ENCODE measurements at regions not wholly inside any gene's neighbourhood (a gene's known extent, or its start where the extent isn't known, plus 50 kb on each side); places are given as distances from the start of the nearest gene placed in this dataset.
"Not testable (repeated sequence)": the region's sequence is repeated elsewhere in the genome, so short reads cannot be mapped to it uniquely, and the experiment has no call there.

DNA sequence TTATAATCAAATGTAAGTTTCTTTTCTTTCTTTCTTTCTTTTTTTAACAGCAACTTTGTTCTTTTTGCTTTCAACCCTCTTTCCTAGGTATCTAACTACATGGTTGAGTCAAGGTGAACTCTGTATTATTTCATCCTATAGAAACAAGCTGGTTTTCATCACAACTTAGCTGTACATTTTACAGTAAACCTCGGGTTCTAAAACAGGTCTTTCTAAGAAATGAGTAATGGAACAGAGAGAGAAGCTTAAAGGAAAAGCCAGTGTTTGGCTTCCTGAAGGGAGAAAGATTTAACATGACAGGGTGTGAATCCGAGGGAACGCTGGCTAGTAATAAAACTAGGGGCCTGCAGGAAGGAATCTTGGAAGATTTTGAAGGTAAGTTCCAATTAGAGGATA is 143.4 kb upstream of the ITGB1 start:
- no peak for DNase-seq (ENCODE audit: low read depth)

- no peak for DNase-seq (ENCODE audit: low read depth)
These were observed 142.9 kb upstream of the ITGB1 start for GRCh38 chr10:33100781-33101391.

DNA sequence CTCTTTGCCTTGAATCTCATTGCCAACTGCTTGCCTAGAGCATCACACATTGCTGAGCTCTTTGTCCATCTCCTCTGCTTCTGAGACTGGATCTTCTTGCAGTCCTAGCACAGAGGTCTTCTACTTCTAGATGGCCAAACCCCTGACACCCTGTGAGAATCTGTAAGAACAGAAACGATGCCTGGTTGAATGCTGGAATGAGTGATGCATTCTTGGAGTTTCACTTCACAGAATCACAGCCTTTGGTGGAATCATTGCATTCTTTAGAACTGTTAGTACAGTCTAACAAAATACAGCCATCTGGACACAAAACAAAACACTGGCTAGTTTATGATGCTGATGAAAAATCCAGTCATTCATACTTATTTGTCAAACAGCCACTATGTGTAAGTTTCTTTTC is 141.7 kb upstream of the ITGB1 start:
- DNase-seq (ENCODE audit: low read depth): no peak

DNA sequence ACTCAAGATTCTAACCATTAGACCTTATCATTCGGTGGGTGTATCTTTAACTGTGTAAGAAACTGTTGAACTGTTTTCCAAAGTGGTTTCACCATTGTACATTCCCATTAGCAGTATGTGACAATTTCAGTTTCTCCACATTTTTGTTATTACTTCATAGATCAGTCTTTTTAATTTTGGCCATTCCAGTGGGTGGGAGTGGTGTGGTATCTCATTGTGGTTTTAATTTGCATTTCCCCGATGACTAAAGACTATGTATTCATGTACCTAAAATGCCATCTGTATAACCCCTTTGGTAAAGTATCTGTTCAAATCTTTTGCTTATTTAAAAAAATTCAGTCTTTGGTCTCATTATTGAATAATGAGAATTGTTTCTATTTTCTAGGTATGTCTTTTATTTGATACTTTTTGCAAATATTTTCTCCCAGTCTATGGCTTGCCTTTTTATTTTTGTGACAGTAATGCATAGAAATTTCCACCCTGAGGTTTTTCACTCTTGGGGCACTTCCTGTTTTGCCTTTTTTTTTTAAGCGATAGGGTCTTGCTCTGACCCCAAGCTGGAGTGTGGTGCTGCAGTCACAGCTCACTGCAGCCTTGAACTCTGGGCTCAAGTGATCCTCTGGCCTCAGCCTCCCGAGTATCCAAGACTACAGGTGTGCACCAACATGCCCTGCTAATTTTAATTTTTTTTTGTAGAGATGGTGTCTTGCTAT is 141.1 kb upstream of the ITGB1 start:
- no peak for DNase-seq (ENCODE audit: low read depth)

- no peak for DNase-seq (ENCODE audit: low read depth)
These were observed 138.1 kb upstream of the ITGB1 start for GRCh38 chr10:33095867-33096815.

- no peak for DNase-seq (ENCODE audit: low read depth)
These were observed 136.4 kb upstream of the ITGB1 start for GRCh38 chr10:33094263-33095051.

DNA sequence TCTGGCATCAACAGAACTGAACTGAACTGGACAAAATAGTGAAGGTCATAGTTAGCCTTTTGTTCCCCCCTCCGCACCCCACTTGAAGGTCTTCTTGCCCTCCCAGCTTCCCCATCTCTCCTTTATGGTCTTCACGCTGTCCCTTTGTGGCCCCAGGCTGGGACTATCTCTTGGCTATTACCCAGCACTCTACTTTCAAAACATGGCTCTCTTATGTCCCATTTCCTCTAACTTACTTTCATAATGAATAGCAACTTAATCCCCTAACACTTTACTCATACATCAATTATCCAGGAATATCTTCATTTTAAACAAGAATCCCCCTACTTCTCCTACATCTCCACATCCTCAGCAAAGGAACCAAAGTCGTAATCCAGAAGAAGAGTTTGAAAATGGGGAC is 135.3 kb upstream of the ITGB1 start:
- DNase-seq (ENCODE audit: low read depth): no peak

GRCh38 chr10:33092596-33092995 is 134.6 kb upstream of the ITGB1 start:
- no peak for DNase-seq (ENCODE audit: low read depth)

DNA sequence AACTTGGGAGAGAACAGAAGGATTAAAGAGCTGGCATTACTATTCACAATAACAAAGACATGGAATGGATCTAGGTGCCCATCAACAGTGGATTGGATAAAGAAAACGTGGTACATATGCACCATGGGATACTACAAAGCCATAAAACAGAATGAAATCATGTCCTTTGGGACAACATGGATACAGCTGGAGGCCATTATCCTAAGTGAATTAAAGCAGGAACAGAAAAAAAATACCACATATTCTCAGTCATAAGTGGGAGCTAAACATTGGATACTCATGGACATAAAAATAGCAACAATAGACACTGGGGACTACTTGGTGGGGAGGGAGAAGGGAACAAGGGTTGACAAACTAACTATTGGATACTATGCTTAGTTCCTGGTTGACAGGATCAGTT is 133.2 kb upstream of the ITGB1 start:
- DNase-seq (ENCODE audit: low read depth): no peak

- no peak for DNase-seq (ENCODE audit: low read depth)
These were observed 131.0 kb upstream of the ITGB1 start for GRCh38 chr10:33088990-33089389.

DNA sequence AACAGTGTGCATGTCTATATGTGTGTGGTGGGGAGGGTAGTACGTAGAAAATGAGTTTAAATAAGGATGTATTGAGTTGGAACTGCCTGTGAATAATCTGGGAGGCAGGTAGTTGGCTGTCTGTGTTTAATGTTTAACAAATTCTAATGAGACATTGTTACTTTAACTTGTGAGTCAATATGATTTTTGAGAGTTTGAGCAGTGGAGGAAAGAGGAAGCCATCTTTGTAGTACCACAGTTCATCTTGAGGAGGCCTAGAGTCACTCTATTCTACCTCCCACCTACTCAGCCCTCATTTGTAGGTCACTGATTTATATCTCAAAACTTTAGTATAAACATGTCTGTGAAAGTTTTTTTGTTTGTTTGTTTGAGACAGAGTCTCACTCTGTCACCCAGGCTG is 129.9 kb upstream of the ITGB1 start:
- no peak for DNase-seq (ENCODE audit: low read depth)

DNA sequence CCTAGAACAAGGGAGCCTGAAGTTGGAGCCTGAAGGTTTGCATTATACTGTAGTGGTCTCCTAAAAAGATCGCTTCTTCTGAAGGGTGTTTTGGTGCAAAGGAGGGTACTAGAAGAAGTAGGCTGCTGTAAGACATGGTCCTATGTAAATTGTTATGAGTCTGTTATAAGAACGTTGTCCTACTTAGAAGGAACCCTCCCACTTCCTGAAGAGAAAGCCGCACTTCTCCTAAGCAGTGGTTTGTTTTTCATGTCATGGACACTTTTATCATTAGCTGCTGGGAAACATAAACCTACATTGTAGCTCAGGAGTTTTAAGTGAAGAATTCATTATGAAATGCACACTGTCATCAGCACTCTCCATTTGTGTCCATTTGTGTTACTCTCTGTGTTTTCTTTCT is 129.1 kb upstream of the ITGB1 start:
- DNase-seq (ENCODE audit: low read depth): no peak

DNA sequence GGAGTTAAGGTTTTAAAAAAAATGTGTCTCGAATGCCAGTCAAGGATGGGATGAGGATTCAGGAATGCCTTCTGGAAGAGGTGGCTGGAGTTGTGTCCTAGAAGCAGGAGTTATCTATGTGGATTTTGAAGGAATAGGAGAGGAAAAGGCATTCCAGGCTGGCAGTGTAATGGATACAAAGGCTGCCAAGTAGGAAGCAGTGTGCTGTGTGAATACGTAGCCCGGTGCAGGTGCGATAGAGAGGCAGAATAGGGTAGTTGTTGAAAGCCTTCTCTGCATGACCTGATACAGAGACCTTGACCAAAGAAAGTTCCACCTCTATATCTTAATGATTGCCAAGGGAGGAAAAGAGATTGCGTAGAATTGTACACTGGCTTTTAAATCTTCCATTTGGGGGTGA is 128.1 kb upstream of the ITGB1 start:
- DNase-seq (ENCODE audit: low read depth): no peak

GRCh38 chr10:33085313-33085833 is 127.3 kb upstream of the ITGB1 start:
- no peak for DNase-seq (ENCODE audit: low read depth)

- DNase-seq (ENCODE audit: low read depth): no peak
These were observed 126.4 kb upstream of the ITGB1 start for GRCh38 chr10:33084453-33084852.

- no peak for DNase-seq (ENCODE audit: low read depth)
These were observed 124.4 kb upstream of the ITGB1 start for GRCh38 chr10:33082373-33082895.

- DNase-seq (ENCODE audit: low read depth): not testable (repeated sequence)
These were observed 122.4 kb upstream of the ITGB1 start for GRCh38 chr10:33080467-33080866.

DNA sequence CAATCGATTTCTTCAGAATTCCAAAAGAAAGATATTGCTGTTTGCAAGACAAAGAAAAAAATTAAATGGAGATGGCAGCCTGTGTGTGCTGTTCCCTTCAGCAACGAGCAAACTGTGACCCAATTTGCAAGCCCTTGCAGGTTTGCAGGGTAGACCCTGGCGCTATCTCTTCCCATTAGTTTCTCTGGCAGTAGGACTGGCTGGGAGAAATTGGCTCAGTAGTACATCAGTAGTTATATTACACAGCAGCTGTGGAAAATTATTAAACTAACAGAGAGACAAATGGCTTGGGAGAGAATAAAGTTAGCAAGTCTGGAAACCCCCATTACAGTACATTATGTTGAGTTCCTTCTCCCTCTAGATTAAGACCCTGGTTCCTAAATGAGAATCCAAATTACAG is 116.4 kb upstream of the ITGB1 start:
- no peak for DNase-seq (ENCODE audit: low read depth)

DNA sequence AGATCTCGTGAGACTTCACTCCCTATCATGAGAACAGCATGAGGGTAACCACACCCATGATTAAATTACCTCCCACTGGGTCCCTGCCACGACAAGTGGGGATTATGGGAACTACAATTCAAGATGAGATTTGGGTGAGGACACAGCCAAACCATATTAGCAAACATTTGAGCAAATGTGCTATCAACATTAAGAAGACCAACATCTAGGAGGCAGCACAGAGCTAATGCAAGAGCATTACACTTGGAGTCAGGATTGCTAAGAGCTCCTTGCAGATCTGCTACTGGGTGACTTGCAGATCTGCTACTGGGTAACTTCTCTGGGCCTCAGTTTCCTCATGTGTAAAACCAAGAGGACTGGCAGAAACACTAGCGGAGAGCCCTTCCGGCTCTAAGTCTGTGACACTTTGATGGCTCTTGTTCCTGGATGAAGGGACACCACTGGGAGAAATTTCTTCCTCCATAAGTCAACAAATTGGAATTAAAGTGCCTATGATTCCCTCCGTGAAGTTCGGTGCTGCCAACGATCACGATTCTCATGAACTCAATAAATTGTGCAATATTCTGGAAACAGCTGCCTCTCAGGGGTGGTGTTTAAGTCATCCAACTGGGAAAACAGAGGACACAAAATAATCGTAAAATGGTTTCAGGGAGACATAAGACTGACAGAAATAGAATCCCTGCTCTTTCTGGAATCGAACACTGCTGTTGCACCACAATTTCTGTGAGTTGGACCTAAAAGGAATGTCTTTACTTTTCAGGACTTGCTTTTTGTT is 115.8 kb upstream of the ITGB1 start:
- DNase-seq (ENCODE audit: low read depth): no peak

DNA sequence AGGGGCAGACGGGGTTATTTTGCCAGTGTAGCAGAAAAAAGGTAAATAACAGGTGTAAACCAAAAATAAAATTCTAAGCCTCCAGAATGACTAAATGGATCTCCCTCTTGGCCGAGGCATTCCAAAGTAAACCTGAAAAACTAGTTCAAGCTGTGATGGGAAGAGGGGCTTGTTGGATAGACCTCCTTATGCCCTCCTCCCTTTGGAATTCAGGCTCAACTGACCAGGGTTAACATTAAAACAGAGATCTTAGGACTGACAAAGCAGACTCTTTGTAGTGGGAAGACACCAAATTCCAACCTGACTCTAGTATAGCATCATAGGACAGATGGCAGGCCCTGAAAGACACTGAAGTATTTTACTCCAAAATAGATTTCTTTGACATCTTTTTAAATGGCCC is 113.8 kb upstream of the ITGB1 start:
- DNase-seq (ENCODE audit: low read depth): no peak

GRCh38 chr10:33070101-33070500 is 112.1 kb upstream of the ITGB1 start:
- no peak for DNase-seq (ENCODE audit: low read depth)

All from HS-27A (cell line).